NB4 (cell line): ENCODE measurements at regions not wholly inside any gene's neighbourhood (a gene's known extent, or its start where the extent isn't known, plus 50 kb on each side); places are given as distances from the start of the nearest gene placed in this dataset.

ENCODE experiments used
- POLR2A ChIP-seq: IDR thresholded peaks from 2 replicates; pipeline ENCODE4 v1.6.1; 2011; ENCODE audit warnings: mild to moderate bottlenecking; ENCODE audit not compliant: insufficient read length; ENCODE audit errors: extremely low read depth
- TF ChIP-seq, protein P1 (sequence below): IDR thresholded peaks from one replicate; pipeline ENCODE4 v1.5.1; 2012; ENCODE audit warnings: low read depth, low read length

DNA sequence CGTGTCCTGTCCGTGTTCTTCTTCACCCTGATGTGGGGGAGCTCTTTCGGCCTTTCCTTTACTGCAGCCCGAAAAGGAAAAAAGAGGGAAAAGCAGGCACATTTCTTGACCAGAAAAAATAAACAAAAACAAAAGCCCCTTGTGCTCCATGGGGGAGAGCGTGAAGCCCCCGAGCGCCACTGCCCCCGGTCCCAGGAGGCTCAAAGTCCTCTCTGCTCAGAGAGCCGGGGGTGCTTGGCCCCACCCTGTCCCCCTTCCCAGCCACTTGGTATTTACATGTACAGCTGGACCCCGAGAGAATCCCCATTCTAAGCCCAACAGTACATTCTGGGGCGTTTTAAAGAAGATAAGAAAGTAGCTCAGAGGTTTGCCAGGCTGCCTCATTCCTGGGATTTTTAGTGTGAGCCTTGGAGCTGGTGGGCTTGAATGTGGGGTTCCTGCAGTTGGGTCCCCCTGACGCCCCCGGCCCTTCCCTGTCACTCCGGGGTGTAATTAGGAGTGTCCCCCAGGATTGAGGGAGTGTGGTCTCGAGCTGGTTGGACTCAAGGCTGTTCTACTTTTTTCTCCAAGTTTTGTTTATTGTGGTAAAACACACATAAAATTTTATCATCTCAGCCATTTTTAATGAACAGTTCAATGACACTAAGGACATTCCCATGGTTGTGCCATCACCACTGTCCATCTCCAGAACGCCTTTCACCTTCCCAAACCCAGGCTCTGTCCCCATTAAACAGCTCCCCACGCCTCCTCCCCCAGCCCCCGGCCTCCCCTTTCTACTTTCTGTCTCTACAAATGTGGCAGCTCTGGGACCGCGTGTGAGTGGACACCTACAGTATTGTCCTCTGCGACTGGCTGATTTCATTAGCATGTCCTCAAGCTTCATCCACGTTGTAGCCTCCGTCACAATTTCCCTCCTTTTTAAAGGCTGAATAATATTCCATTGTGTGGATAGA lies 55.7 kb upstream of the BHLHE23 start:
- TF ChIP-seq, protein P1, sequence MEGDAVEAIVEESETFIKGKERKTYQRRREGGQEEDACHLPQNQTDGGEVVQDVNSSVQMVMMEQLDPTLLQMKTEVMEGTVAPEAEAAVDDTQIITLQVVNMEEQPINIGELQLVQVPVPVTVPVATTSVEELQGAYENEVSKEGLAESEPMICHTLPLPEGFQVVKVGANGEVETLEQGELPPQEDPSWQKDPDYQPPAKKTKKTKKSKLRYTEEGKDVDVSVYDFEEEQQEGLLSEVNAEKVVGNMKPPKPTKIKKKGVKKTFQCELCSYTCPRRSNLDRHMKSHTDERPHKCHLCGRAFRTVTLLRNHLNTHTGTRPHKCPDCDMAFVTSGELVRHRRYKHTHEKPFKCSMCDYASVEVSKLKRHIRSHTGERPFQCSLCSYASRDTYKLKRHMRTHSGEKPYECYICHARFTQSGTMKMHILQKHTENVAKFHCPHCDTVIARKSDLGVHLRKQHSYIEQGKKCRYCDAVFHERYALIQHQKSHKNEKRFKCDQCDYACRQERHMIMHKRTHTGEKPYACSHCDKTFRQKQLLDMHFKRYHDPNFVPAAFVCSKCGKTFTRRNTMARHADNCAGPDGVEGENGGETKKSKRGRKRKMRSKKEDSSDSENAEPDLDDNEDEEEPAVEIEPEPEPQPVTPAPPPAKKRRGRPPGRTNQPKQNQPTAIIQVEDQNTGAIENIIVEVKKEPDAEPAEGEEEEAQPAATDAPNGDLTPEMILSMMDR: no peak
- TF ChIP-seq POLR2A: no peak
